ENCODE measurements at regions not wholly inside any gene's neighbourhood (a gene's known extent, or its start where the extent isn't known, plus 50 kb on each side); places are given as distances from the start of the nearest gene placed in this dataset.
"Not testable (repeated sequence)": the region's sequence is repeated elsewhere in the genome, so short reads cannot be mapped to it uniquely, and the experiment has no call there.

DNA sequence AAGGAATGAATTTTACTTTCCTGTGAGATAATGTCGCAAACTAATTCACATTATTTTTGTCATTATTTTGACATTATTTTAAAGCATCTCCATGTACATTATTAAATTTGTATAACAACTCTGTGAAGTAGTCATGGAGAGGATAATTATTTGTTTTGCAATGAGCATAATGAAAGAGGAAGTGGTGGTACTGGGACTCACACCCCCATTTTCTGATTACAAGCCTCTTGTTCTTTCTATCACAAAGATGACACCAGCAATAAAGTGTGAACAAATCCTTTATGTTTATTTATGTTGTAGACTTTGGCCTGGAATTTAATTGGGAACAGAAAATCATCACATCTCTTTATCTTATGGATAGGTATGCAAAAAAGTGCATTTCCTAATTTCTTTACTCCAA, 522.6 kb downstream of the TMEM135 start:
- TF ChIP-seq, protein P1, sequence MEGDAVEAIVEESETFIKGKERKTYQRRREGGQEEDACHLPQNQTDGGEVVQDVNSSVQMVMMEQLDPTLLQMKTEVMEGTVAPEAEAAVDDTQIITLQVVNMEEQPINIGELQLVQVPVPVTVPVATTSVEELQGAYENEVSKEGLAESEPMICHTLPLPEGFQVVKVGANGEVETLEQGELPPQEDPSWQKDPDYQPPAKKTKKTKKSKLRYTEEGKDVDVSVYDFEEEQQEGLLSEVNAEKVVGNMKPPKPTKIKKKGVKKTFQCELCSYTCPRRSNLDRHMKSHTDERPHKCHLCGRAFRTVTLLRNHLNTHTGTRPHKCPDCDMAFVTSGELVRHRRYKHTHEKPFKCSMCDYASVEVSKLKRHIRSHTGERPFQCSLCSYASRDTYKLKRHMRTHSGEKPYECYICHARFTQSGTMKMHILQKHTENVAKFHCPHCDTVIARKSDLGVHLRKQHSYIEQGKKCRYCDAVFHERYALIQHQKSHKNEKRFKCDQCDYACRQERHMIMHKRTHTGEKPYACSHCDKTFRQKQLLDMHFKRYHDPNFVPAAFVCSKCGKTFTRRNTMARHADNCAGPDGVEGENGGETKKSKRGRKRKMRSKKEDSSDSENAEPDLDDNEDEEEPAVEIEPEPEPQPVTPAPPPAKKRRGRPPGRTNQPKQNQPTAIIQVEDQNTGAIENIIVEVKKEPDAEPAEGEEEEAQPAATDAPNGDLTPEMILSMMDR (IDR thresholded peaks at IDR 0.05; ENCODE audit: insufficient read depth, low read depth, low read length): no peak
- no peak for DNase-seq (ENCODE audit: low read depth)
- POLR2A ChIA-PET: no interaction called here
- H3K36me3 ChIP-seq (ENCODE audit: control insufficient read depth, insufficient read depth, low read length): no peaks in the 10 kb centered on the region
- CTCF ChIA-PET: no interaction called here
- H3K4me3 ChIP-seq (ENCODE audit: low read depth, low read length): no peak overlapping the region
- no peaks in the 10 kb centered on the region for H3K27me3 ChIP-seq (ENCODE audit: control insufficient read depth, insufficient read depth, low read length)

DNA sequence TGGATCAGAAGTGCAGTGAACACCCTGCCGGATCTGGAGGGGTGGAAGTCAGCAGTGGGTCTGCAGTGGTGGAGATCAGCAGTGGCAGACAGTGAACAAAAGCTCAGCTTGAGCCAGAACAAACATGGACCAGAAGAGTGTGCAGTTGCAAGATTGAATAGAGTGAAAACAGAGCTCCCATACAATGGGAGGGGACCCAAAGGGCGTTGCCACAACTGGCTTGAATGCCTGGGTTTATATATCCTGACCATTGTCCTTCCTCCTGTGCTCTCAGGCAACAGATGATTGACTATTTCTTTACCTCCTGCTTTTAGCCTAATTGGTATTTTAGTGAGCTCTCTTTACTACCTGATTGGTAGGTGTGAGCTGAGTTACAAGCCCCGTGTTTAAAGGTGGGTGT, 522.1 kb downstream of the TMEM135 start:
- DNase-seq (ENCODE audit: low read depth); H3K27me3 ChIP-seq (ENCODE audit: control insufficient read depth, insufficient read depth, low read length); CTCF ChIA-PET; POLR2A ChIA-PET; H3K36me3 ChIP-seq (ENCODE audit: control insufficient read depth, insufficient read depth, low read length); H3K4me3 ChIP-seq (ENCODE audit: low read depth, low read length): not testable (repeated sequence)

DNA sequence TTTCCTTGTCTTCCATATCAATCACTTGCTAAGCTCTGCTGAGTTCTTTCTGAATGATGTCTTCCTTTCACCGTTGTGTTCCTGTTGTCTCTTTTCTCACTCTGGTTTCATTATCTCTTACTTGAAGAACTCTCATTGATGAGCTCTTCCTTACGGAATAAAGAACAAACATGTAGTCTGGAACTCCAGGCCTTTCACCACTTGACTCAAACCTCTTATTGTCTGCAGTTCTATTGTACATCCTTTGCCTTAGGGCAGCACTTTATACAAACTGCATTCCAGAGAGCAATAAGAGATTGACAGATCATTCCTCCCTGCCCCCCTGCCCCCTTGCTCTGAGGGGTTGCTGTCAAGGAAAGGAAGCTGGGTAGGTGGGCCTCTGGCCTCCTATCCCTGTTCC, 517.4 kb downstream of the TMEM135 start:
- H3K27me3 ChIP-seq (ENCODE audit: control insufficient read depth, insufficient read depth, low read length): no peaks in the 10 kb centered on the region
- H3K4me3 ChIP-seq (ENCODE audit: low read depth, low read length): no peak overlapping the region
- DNase-seq (ENCODE audit: low read depth): no peak
- no peaks in the 10 kb centered on the region for H3K36me3 ChIP-seq (ENCODE audit: control insufficient read depth, insufficient read depth, low read length)
- TF ChIP-seq, protein P1 (IDR thresholded peaks at IDR 0.05; ENCODE audit: insufficient read depth, low read depth, low read length): no peak
- ChIA-PET CTCF (interaction anchor here (0.5 to 1.6 kb wide), 4 partner anchors 10 to 997 kb away, joined by 3 to 4 read pairs (median 3); no protein-coding TSS in a partner anchor), POLR2A (no interaction called here)

DNA sequence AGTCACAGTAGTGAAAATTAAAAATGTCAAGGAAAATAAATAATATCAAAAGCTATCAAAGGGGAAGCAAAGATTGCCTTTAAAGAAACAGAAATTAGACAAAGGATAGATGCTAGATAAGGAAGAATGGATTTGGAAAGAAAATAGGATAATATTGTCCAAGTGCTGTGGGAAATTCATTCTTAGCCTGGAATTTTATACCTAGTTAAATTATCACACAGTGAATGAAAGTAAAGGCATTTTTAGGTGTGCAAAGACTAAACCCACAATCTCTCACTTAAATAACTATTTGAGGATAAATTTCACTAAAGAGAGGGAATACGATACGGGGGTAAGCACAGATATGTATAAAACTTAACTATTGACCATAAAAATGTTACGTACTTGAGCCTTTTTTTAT, 511.1 kb downstream of the TMEM135 start:
- TF ChIP-seq, protein P1 (IDR thresholded peaks at IDR 0.05; ENCODE audit: insufficient read depth, low read depth, low read length): no peak
- no peaks in the 10 kb centered on the region for H3K36me3 ChIP-seq (ENCODE audit: control insufficient read depth, insufficient read depth, low read length)
- no peak for DNase-seq (ENCODE audit: low read depth)
- CTCF ChIA-PET: interaction anchor here (1.2 kb wide), 1 partner anchor 10 kb away, joined by 3 read pairs; no protein-coding TSS in a partner anchor
- H3K27me3 ChIP-seq (ENCODE audit: control insufficient read depth, insufficient read depth, low read length): no peaks in the 10 kb centered on the region
- POLR2A ChIA-PET: no interaction called here
- H3K4me3 ChIP-seq (ENCODE audit: low read depth, low read length): no peak overlapping the region

DNA sequence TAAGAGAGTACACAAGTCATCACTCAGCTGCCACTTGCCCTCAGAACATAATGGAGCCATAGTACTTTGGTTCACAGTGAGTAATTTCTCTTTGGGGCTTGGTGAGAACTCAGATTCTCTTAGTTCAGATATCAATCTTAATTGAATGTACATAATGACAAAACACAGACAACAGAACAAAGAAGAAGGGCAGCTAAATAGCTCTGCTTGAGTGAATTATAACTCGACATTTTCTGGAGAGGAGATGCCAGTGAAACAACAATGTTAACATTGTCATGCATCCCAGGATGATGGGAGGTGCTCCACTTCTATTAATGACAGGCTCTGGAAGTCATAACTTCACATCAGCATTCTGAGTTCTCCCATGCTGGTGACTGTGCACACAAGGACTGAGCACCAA, 508.1 kb downstream of the TMEM135 start:
- H3K36me3 ChIP-seq (ENCODE audit: control insufficient read depth, insufficient read depth, low read length): no peaks in the 10 kb centered on the region
- DNase-seq (ENCODE audit: low read depth): no peak
- no peaks in the 10 kb centered on the region for H3K27me3 ChIP-seq (ENCODE audit: control insufficient read depth, insufficient read depth, low read length)
- ChIA-PET CTCF (interaction anchor here (1.1 to 1.2 kb wide), 2 partner anchors 9 to 11 kb away, joined by 3 to 4 read pairs; no protein-coding TSS in a partner anchor), POLR2A (no interaction called here)
- TF ChIP-seq, protein P1 (IDR thresholded peaks at IDR 0.05; ENCODE audit: insufficient read depth, low read depth, low read length): no peak
- no peak overlapping the region for H3K4me3 ChIP-seq (ENCODE audit: low read depth, low read length)

DNA sequence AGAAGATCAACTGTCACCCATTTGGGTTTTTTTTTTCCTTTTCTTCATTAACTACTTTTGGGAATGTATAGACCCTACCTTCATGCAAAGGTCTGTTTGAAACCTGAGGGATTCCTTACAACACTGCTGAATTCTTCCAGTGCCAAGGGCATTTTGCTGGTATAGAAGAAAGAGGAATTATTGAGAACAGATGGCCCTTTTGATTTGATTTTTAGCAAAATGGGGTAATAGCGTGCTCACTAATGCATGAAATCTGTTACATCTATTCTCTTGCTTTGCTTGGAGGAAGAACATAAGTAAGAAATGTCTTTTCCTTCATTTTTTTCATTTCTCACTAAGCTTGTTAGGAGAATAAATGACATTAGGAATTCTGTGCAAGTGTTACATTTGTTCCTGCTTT, 501.9 kb downstream of the TMEM135 start:
- no peak overlapping the region for H3K4me3 ChIP-seq (ENCODE audit: low read depth, low read length)
- no peaks in the 10 kb centered on the region for H3K36me3 ChIP-seq (ENCODE audit: control insufficient read depth, insufficient read depth, low read length)
- H3K27me3 ChIP-seq (ENCODE audit: control insufficient read depth, insufficient read depth, low read length): no peaks in the 10 kb centered on the region; the same call in 1 of the 2 replicates
- CTCF ChIA-PET: interaction anchor here (1.2 kb wide), 1 partner anchor 9 kb away, joined by 3 read pairs; no protein-coding TSS in a partner anchor
- no peak for DNase-seq (ENCODE audit: low read depth)
- POLR2A ChIA-PET: no interaction called here
- TF ChIP-seq, protein P1 (IDR thresholded peaks at IDR 0.05; ENCODE audit: insufficient read depth, low read depth, low read length): no peak
